Hepatocyte (in vitro differentiated cells): ENCODE measurements at regions not wholly inside any gene's neighbourhood (a gene's known extent, or its start where the extent isn't known, plus 50 kb on each side); places are given as distances from the start of the nearest gene placed in this dataset.

Experiments
- EZH2 ChIP-seq: fragments of 200-600 bp; sonication (generic); IDR thresholded peaks from 2 replicates; pipeline ENCODE4 v1.6.1; 2016; ENCODE audit warnings: antibody characterized with exemption, mild to moderate bottlenecking, borderline replicate concordance
- TF ChIP-seq, protein P1 (sequence below): fragments of 200-600 bp; sonication (generic); IDR thresholded peaks from 2 replicates; pipeline ENCODE4 v1.5.1; 2016; ENCODE audit warnings: antibody characterized with exemption, mild to moderate bottlenecking; ENCODE audit not compliant: poor library complexity

DNA sequence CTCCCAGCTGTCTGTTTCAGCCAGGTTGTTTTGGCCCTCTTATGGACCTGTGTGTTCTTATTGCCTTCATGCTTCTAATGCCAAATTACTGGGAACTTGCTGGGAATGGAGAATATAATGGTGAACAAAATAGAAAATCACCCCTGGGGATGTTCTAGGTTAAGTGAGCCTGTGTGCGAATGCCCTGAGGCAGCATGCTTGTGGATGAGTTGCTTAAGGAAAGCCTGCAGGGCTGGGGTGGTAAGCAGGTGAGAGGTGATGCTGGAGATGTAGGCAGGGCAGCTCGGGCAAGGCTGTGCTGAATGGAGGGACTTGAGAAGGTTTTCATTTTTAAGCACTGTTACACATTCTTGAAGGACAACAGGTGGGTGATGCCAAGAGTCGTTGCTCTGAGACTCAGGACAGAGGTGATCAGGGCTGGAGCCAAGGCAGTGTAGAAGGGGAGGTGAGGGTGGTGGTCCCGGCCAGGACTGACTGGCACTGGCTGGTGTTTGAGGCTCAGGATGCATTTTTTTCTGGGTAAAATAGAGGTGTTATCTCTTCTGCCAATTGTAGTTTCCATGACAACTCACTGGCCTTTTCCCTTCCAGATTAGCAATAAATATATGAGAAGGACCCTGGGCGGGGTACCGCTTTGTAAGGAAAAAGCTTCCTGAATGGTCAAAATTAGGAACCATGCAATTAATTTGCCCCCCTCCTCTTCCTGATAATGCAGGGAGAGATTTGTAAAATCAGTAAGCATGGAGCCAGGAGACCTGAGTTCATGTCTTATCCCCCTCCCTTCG lies 342.8 kb downstream of the ICE1 start:
- TF ChIP-seq, protein P1, sequence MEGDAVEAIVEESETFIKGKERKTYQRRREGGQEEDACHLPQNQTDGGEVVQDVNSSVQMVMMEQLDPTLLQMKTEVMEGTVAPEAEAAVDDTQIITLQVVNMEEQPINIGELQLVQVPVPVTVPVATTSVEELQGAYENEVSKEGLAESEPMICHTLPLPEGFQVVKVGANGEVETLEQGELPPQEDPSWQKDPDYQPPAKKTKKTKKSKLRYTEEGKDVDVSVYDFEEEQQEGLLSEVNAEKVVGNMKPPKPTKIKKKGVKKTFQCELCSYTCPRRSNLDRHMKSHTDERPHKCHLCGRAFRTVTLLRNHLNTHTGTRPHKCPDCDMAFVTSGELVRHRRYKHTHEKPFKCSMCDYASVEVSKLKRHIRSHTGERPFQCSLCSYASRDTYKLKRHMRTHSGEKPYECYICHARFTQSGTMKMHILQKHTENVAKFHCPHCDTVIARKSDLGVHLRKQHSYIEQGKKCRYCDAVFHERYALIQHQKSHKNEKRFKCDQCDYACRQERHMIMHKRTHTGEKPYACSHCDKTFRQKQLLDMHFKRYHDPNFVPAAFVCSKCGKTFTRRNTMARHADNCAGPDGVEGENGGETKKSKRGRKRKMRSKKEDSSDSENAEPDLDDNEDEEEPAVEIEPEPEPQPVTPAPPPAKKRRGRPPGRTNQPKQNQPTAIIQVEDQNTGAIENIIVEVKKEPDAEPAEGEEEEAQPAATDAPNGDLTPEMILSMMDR, result no peak
- TF ChIP-seq EZH2, result no peak
